Kidney (tissue), 13 donors: ENCODE measurements at regions not wholly inside any gene's neighbourhood (a gene's known extent, or its start where the extent isn't known, plus 50 kb on each side); places are given as distances from the start of the nearest gene placed in this dataset.
A peak's percentile ranks its signal among the peaks of the same experiment; 100 is the strongest.

ENCODE experiments used
- DNase-seq, 5 donors: peaks; one replicate each; pipeline ENCODE4 v3.0.0-alpha.2; 2013 to 2020
- FAIRE-seq: peaks from 2 replicates; lab custom pipeline; 2012; peaks lifted over from hg19 to GRCh38; lab: Jason Lieb, UNC
- H3K27ac ChIP-seq, 2 donors: one replicate each; pipeline ENCODE4 v1.7.0; 2013; ENCODE audit warnings: low read depth in 2 of 2, low read length in 2 of 2, inconsistent platforms in 1 of 2
- H3K27me3 ChIP-seq: one replicate; pipeline ENCODE4 v1.7.1; 2013; ENCODE audit warnings: low read length, inconsistent platforms; ENCODE audit not compliant: control insufficient read depth, insufficient read depth
- H3K36me3 ChIP-seq, 3 donors: one replicate each; pipeline versions ENCODE4 v1.7.0 to v1.7.1; 2013; ENCODE audit warnings: low read length in 3 of 3, control low read depth in 1 of 3, inconsistent platforms in 1 of 3; ENCODE audit not compliant: insufficient read depth in 3 of 3, control insufficient read depth in 2 of 3
- H3K4me1 ChIP-seq, 3 donors: one replicate each; pipeline versions ENCODE4 v1.7.0 to v1.7.1; 2013; ENCODE audit warnings: low read length in 3 of 3, inconsistent platforms in 1 of 3, low read depth in 1 of 3; ENCODE audit not compliant: control insufficient read depth in 2 of 3, insufficient read depth in 2 of 3
- H3K4me3 ChIP-seq, 3 donors: one replicate each; pipeline versions ENCODE4 v1.7.0 to v1.8.1; 2013; ENCODE audit warnings: low read length in 3 of 3, control low read depth in 1 of 3, inconsistent platforms in 1 of 3
- H3K9ac ChIP-seq, 3 donors: one replicate each; pipeline versions ENCODE4 v1.7.0 to v1.7.1; 2013; ENCODE audit warnings: low read length in 3 of 3, control low read depth in 1 of 3, inconsistent platforms in 1 of 3
- H3K9me3 ChIP-seq, 3 donors: one replicate each; pipeline versions ENCODE4 v1.7.0 to v1.7.1; 2013; ENCODE audit warnings: low read length in 3 of 3, control low read depth in 1 of 3, inconsistent platforms in 1 of 3; ENCODE audit not compliant: control insufficient read depth in 2 of 3, insufficient read depth in 1 of 3
- intact Hi-C: fragments of 100-400 bp; cut with DNase I; formaldehyde crosslinking; loops from one replicate; pipeline ENCODE4 v1.11.1; 2022
- TF ChIP-seq, protein P1 (sequence below): IDR thresholded peaks from 3 replicates; pipeline ENCODE4 v1.5.1; 2012; ENCODE audit warnings: mild to moderate bottlenecking, moderate library complexity, borderline replicate concordance; ENCODE audit not compliant: insufficient read depth; ENCODE audit errors: extremely low read depth
- donor health status: control.
- donor health status: control.
- donor health status: control.
- donor health status: control.
- donor health status: control.
- donor health status: DM: yes; HTN: yes; CAD: no.
- donor health status: Normal renal cell carcinoma (clear cell type).

DNA sequence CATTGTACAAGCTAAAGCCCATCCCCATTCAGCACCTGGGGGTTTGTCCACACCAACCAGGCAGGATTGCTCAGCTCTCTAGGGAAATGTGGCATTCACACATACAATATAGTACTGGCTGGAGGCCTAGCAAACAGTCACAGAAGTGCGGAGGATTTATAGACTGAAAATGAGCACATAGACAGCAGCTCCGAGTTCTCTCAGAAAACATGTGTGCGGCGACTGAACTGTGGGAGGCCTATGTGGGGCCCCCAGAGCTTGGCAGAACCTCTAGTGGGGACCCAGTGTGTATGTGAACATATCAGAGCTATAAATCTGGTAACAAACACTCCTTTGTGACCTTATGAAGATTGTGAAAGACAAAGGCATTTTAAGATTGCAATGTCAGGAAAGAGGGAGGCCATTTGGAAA, 431.1 kb downstream of the DTWD2 start:
- Histone ChIP-seq H3K27me3 (no peaks in the 10 kb centered on the region), H3K9me3 (no peaks in the 10 kb centered on the region), H3K36me3 (no peaks in the 10 kb centered on the region), H3K4me1 (no peaks in the 10 kb centered on the region), H3K4me3 (no peak overlapping the region), H3K9ac (no peak overlapping the region), H3K27ac (no peak overlapping the region)
- DNase-seq (peak in 2 of 5 donors; percentile 20 to 40), FAIRE-seq (no peak)
- intact Hi-C loops: no loop called here
- TF ChIP-seq, protein P1, sequence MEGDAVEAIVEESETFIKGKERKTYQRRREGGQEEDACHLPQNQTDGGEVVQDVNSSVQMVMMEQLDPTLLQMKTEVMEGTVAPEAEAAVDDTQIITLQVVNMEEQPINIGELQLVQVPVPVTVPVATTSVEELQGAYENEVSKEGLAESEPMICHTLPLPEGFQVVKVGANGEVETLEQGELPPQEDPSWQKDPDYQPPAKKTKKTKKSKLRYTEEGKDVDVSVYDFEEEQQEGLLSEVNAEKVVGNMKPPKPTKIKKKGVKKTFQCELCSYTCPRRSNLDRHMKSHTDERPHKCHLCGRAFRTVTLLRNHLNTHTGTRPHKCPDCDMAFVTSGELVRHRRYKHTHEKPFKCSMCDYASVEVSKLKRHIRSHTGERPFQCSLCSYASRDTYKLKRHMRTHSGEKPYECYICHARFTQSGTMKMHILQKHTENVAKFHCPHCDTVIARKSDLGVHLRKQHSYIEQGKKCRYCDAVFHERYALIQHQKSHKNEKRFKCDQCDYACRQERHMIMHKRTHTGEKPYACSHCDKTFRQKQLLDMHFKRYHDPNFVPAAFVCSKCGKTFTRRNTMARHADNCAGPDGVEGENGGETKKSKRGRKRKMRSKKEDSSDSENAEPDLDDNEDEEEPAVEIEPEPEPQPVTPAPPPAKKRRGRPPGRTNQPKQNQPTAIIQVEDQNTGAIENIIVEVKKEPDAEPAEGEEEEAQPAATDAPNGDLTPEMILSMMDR: no peak

DNA sequence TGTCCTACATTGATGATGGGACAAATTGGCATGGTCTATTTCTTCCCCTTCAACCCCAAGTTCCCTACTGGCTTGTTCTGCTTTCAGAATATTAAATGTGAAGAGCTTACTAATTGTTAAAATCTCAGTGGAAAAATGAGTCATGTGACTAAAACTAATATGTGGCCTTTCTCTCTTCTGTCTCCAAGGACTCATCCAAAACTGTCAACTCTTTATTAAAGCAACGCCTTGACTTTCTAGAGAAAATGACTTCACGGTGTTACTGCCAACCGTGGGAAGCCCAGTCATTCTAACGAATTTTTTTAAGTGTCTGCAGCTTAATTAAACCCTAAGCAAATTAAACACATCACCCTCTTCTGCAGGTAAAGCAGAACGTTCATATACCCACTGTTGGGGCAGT, 431.6 kb downstream of the DTWD2 start:
- H3K27me3 ChIP-seq: no peaks in the 10 kb centered on the region
- no peaks in the 10 kb centered on the region for H3K9me3 ChIP-seq
- no peak overlapping the region for H3K27ac ChIP-seq
- no peak overlapping the region for H3K9ac ChIP-seq
- DNase-seq (no peak), FAIRE-seq (no peak)
- TF ChIP-seq, protein P1: no peak
- intact Hi-C loops: no loop called here
- no peaks in the 10 kb centered on the region for H3K4me1 ChIP-seq
- H3K4me3 ChIP-seq: no peak overlapping the region
- H3K36me3 ChIP-seq: no peaks in the 10 kb centered on the region

DNA sequence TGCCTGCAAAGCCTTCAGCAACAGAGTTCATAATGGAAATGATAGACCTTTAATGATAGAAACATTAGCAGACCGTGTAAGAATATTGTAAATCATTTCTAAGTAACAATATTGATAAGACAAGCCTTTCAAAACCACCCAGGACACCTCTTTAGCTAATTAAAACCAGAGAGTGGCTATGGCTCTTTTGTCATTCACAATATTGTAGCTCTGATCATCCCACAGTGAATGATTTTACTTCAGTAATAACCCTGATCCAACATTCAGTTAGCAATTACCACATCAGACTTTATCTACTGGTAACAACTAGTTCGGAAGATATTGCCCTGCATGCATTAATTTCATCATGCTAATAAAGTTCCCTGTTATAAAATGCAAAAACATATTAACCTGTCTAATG, 432.6 kb downstream of the DTWD2 start:
- no peak for FAIRE-seq
- H3K4me1 ChIP-seq: no peaks in the 10 kb centered on the region

More for the DNA sequence above, 432.6 kb downstream of the DTWD2 start:
- Histone ChIP-seq H3K9me3 (no peaks in the 10 kb centered on the region), H3K4me3 (no peak overlapping the region), H3K36me3 (no peaks in the 10 kb centered on the region), H3K27ac (no peak overlapping the region), H3K9ac (no peak overlapping the region), H3K27me3 (no peaks in the 10 kb centered on the region)
- no peak for DNase-seq
- TF ChIP-seq, protein P1: no peak
- intact Hi-C loops: no loop called here
